ENCODE measurements at regions not wholly inside any gene's neighbourhood (a gene's known extent, or its start where the extent isn't known, plus 50 kb on each side); places are given as distances from the start of the nearest gene placed in this dataset.

GRCh38 chr18:59839931-59840685 is 59.7 kb upstream of the PMAIP1 start:
- H3K9ac ChIP-seq, result no peak overlapping the region
- H2AFZ ChIP-seq (ENCODE audit: low read depth), result no peak overlapping the region
- TF ChIP-seq USF2 (IDR thresholded peaks at IDR 0.05; ENCODE audit: borderline replicate concordance, low read depth, low read length) (no peak), CTCF (IDR thresholded peaks at IDR 0.05) (peak; percentile 49)
- no peaks in the 10 kb centered on the region for H3K36me3 ChIP-seq (replicated peaks in 1 of 2; ENCODE audit: control insufficient read depth in 1 of 2, insufficient read depth in 2 of 2, low read length in 1 of 2)
- CTCF ChIA-PET, result interaction anchor here (0.6 to 1.6 kb wide), 6 partner anchors 9 to 380 kb away, joined by 3 to 5 read pairs (median 3); no protein-coding TSS in a partner anchor
- H3K9me2 ChIP-seq, result no peaks in the 10 kb centered on the region
- no peaks in the 10 kb centered on the region for H3K9me3 ChIP-seq
- H4K20me1 ChIP-seq (ENCODE audit: insufficient read depth), result no peaks in the 10 kb centered on the region
- POLR2A ChIA-PET, result no interaction called here
- H3K4me1 ChIP-seq (ENCODE audit: control insufficient read depth in 1 of 2, insufficient read depth in 2 of 2, low read depth in 1 of 2, low read length in 1 of 2), result peaks cover 2 to 5% of the 10 kb centered on the region in 2 experiments; a peak in 1 of 4 replicates
- H3K27ac ChIP-seq (ENCODE audit: low read depth in 2 of 2, low read length in 1 of 2), result no peak overlapping the region
- WGBS (ENCODE audit: low lambda C conversion rate), result 88% methylated on average over 5 of the region's 5 CpGs
- no peak overlapping the region for H3K4me2 ChIP-seq
- peaks cover 2% of the 10 kb centered on the region for H3F3A ChIP-seq (replicated peaks; ENCODE audit: insufficient read depth)
- H3K79me2 ChIP-seq (ENCODE audit: insufficient read depth), result no peaks in the 10 kb centered on the region
- no peaks in the 10 kb centered on the region for H3K27me3 ChIP-seq (ENCODE audit: insufficient read depth)
- no peak for DNase-seq
- no peak overlapping the region for H3K4me3 ChIP-seq (ENCODE audit: low read depth in 2 of 2, low read length in 1 of 2)

GRCh38 chr18:59839246-59839645 is 60.5 kb upstream of the PMAIP1 start:
- no peaks in the 10 kb centered on the region for H3K27me3 ChIP-seq (ENCODE audit: insufficient read depth)
- H3K4me3 ChIP-seq (ENCODE audit: low read depth in 2 of 2, low read length in 1 of 2), result no peak overlapping the region
- no peaks in the 10 kb centered on the region for H3K9me3 ChIP-seq
- H3K4me2 ChIP-seq, result no peak overlapping the region
- no peak for TF ChIP-seq SIN3A (IDR thresholded peaks at IDR 0.05; ENCODE audit: borderline replicate concordance, low read depth, low read length)
- no peak for TF ChIP-seq RXRA (IDR thresholded peaks at IDR 0.05; ENCODE audit: borderline replicate concordance, low read depth)
- no peak for TF ChIP-seq CHD2 (IDR thresholded peaks at IDR 0.05; ENCODE audit: low read length, partially characterized antibody)
- TF ChIP-seq YY1 (IDR thresholded peaks at IDR 0.05; ENCODE audit: low read depth), result no peak
- TF ChIP-seq USF2 (IDR thresholded peaks at IDR 0.05; ENCODE audit: borderline replicate concordance, low read depth, low read length), result no peak
- no peak for TF ChIP-seq FOXJ3 (CRISPR knock-in tag; IDR thresholded peaks at IDR 0.05)
- no peak for TF ChIP-seq FOXM1 (IDR thresholded peaks at IDR 0.05; ENCODE audit: low read depth)
- no peak for TF ChIP-seq JUND (IDR thresholded peaks at IDR 0.05)
- TF ChIP-seq NFIC (IDR thresholded peaks at IDR 0.05; ENCODE audit: borderline replicate concordance), result no peak
- no peak for TF ChIP-seq MXI1 (IDR thresholded peaks at IDR 0.05; ENCODE audit: low read depth, low read length)
- no peak for TF ChIP-seq EZH2phosphoT487 (IDR thresholded peaks at IDR 0.05; ENCODE audit: borderline replicate concordance, low read depth)
- no peak for TF ChIP-seq RCOR1 (IDR thresholded peaks at IDR 0.05; ENCODE audit: low read length)
- no peak for TF ChIP-seq IRF3 (IDR thresholded peaks at IDR 0.05; ENCODE audit: low read depth, low read length)
- TF ChIP-seq FOSL2 (IDR thresholded peaks at IDR 0.05; ENCODE audit: borderline replicate concordance, low read depth), result no peak
- TF ChIP-seq GABPA (IDR thresholded peaks at IDR 0.05; ENCODE audit: low read depth), result no peak
- TF ChIP-seq TCF12 (IDR thresholded peaks at IDR 0.05), result no peak
- no peak for TF ChIP-seq PBX3 (IDR thresholded peaks at IDR 0.05)
- TF ChIP-seq EP300 (IDR thresholded peaks at IDR 0.05; ENCODE audit: borderline replicate concordance in 1 of 2, low read depth in 1 of 2, low read length in 1 of 2), result no peak
- H3K9ac ChIP-seq, result no peak overlapping the region
- H3F3A ChIP-seq (replicated peaks; ENCODE audit: insufficient read depth), result peaks cover 2% of the 10 kb centered on the region
- DNase-seq, result no peak
- H2AFZ ChIP-seq (ENCODE audit: low read depth), result no peak overlapping the region
- no peaks in the 10 kb centered on the region for H3K9me2 ChIP-seq
- H4K20me1 ChIP-seq (ENCODE audit: insufficient read depth), result no peaks in the 10 kb centered on the region
- peaks cover 2 to 5% of the 10 kb centered on the region in 2 experiments; a peak in 1 of 4 replicates for H3K4me1 ChIP-seq (ENCODE audit: control insufficient read depth in 1 of 2, insufficient read depth in 2 of 2, low read depth in 1 of 2, low read length in 1 of 2)
- H3K27ac ChIP-seq (ENCODE audit: low read depth in 2 of 2, low read length in 1 of 2), result no peak overlapping the region
- H3K36me3 ChIP-seq (replicated peaks in 1 of 2; ENCODE audit: control insufficient read depth in 1 of 2, insufficient read depth in 2 of 2, low read length in 1 of 2), result no peaks in the 10 kb centered on the region
- ChIA-PET CTCF (interaction anchor here (0.6 to 1.6 kb wide), 5 partner anchors 15 to 358 kb away, joined by 3 to 4 read pairs (median 3); no protein-coding TSS in a partner anchor), POLR2A (interaction anchor here (0.6 kb wide), 1 partner anchor 979 kb away, joined by 3 read pairs; no protein-coding TSS in a partner anchor)
- WGBS (ENCODE audit: low lambda C conversion rate), result 91% methylated on average over 2 of the region's 2 CpGs
- H3K79me2 ChIP-seq (ENCODE audit: insufficient read depth), result no peaks in the 10 kb centered on the region
